Endothelial cell of umbilical vein (primary cell): ENCODE measurements at regions not wholly inside any gene's neighbourhood (a gene's known extent, or its start where the extent isn't known, plus 50 kb on each side); places are given as distances from the start of the nearest gene placed in this dataset.

Source experiments
- BruUV-seq: library from RNA; stranded (reverse); fragments of 400-500 nt; replicated peaks from 2 replicates; lab custom pipeline; 2021; lab: Mats Ljungman, UMichigan
- CTCF ChIA-PET: fragments of 300-600, 350-600 bp; sonication (Branson Sonifier 250); formaldehyde crosslinking; loops from one replicate; lab custom pipeline; 2021; ENCODE audit warnings: antibody characterized with exemption, inconsistent platforms; lab: Charles Lee
- POLR2A ChIA-PET: fragments of 300-600, 350-600 bp; sonication (Branson Sonifier 250); formaldehyde crosslinking; loops from one replicate; lab custom pipeline; 2021; ENCODE audit warnings: antibody characterized with exemption, inconsistent platforms; lab: Charles Lee
- DNase-seq: peaks from one replicate; pipeline ENCODE4 v3.0.0-alpha.2; 2011; ENCODE audit warnings: low read depth, low spot score
- FAIRE-seq: peaks from 2 replicates; lab custom pipeline; 2011; peaks lifted over from hg19 to GRCh38; lab: Jason Lieb, UNC
- H2AFZ ChIP-seq: 2 replicates; pipeline ENCODE4 v1.6.0; 2012; ENCODE audit warnings: low read depth, low read length, control low read depth, inconsistent platforms
- H3K27ac ChIP-seq: 2 replicates; pipeline ENCODE4 v1.5.1; 2011; ENCODE audit warnings: low read depth, mild to moderate bottlenecking, control low read depth, low read length, moderate library complexity; ENCODE audit not compliant: insufficient read depth
- H3K27me3 ChIP-seq, 2 experiments: 2 replicates each; pipeline versions ENCODE4 v1.6.0 to v1.6.1; 2011; ENCODE audit warnings: low read length in 2 of 2, mixed read lengths in 1 of 2; ENCODE audit not compliant: control insufficient read depth in 2 of 2, insufficient read depth in 2 of 2
- H3K36me3 ChIP-seq, 2 experiments: 2 replicates in 1 of 2; 3 replicates in 1 of 2; pipeline ENCODE4 v1.5.1; 2011; ENCODE audit warnings: low read length in 2 of 2, mild to moderate bottlenecking in 1 of 2, moderate library complexity in 1 of 2; ENCODE audit not compliant: control insufficient read depth in 2 of 2, insufficient read depth in 2 of 2; ENCODE audit errors: extremely low read depth in 1 of 2
- H3K4me1 ChIP-seq: 3 replicates; pipeline ENCODE4 v1.5.1; 2011; ENCODE audit warnings: mild to moderate bottlenecking, low read length; ENCODE audit not compliant: control insufficient read depth, insufficient read depth; ENCODE audit errors: extremely low read depth
- H3K4me2 ChIP-seq: 2 replicates; pipeline ENCODE4 v1.6.1; 2011; ENCODE audit warnings: low read length, control low read depth, mixed read lengths; ENCODE audit not compliant: insufficient read depth
- H3K4me3 ChIP-seq, 3 experiments: fragments of 200-600 bp in 1 of 3; sonication (generic), shearing (Covaris generic) in 1 of 3; replicated peaks in 1 of 3; 2 replicates each; pipeline ENCODE4 v1.5.1; 2011 to 2016; ENCODE audit warnings: control low read depth in 3 of 3, low read length in 3 of 3, mild to moderate bottlenecking in 2 of 3, inconsistent platforms in 1 of 3, low read depth in 1 of 3, moderate library complexity in 1 of 3; ENCODE audit not compliant: insufficient read depth in 1 of 3
- H3K79me2 ChIP-seq: 2 replicates; pipeline ENCODE4 v1.6.0; 2012; ENCODE audit warnings: low read length, inconsistent platforms; ENCODE audit not compliant: control insufficient read depth, insufficient read depth
- H3K9ac ChIP-seq: replicated peaks from 2 replicates; pipeline ENCODE3; 2011; ENCODE audit warnings: low read length, control low read depth; ENCODE audit not compliant: insufficient read depth; ENCODE audit errors: extremely low read depth
- H3K9me1 ChIP-seq: replicated peaks from 3 replicates; pipeline ENCODE4 v1.6.0; 2011; ENCODE audit warnings: mild to moderate bottlenecking, low read length; ENCODE audit not compliant: control insufficient read depth, insufficient read depth; ENCODE audit errors: extremely low read depth
- H3K9me3 ChIP-seq: replicated peaks from 2 replicates; pipeline ENCODE4 v1.5.1; 2012; ENCODE audit warnings: low read length, inconsistent platforms; ENCODE audit not compliant: control insufficient read depth, insufficient read depth
- H4K20me1 ChIP-seq: replicated peaks from 2 replicates; pipeline ENCODE3; 2011; ENCODE audit warnings: mild to moderate bottlenecking, low read length; ENCODE audit not compliant: control insufficient read depth, insufficient read depth; ENCODE audit errors: extremely low read depth
- EZH2 ChIP-seq: IDR thresholded peaks from 2 replicates; pipeline ENCODE4 v1.6.1; 2012; ENCODE audit warnings: borderline replicate concordance, low read depth, mild to moderate bottlenecking, moderate library complexity, low read length, inconsistent platforms; ENCODE audit not compliant: severe bottlenecking
- FOS ChIP-seq: IDR thresholded peaks from 2 replicates; pipeline ENCODE4 v1.6.1; 2011; ENCODE audit warnings: mild to moderate bottlenecking, low read length, moderate library complexity, borderline replicate concordance; ENCODE audit not compliant: insufficient read depth
- GATA2 ChIP-seq: IDR thresholded peaks from 2 replicates; pipeline ENCODE4 v1.7.0; 2011; ENCODE audit warnings: low read depth, mild to moderate bottlenecking, moderate library complexity, mixed read lengths, low read length; ENCODE audit not compliant: insufficient read length, insufficient read depth
- JUN ChIP-seq: IDR thresholded peaks from 2 replicates; pipeline ENCODE4 v1.6.1; 2011; ENCODE audit warnings: borderline replicate concordance, low read depth; ENCODE audit not compliant: insufficient read length, insufficient read depth
- MYC ChIP-seq: IDR thresholded peaks from one replicate; pipeline ENCODE4 v1.6.1; 2011; ENCODE audit warnings: mild to moderate bottlenecking, low read depth, low read length
- POLR2A ChIP-seq: IDR thresholded peaks from 2 replicates; pipeline ENCODE4 v1.6.1; 2012; ENCODE audit warnings: low read depth, mild to moderate bottlenecking, control low read depth, low read length
- POLR2AphosphoS5 ChIP-seq: IDR thresholded peaks from 2 replicates; pipeline ENCODE4 v1.6.1; 2012; ENCODE audit warnings: low read depth, mild to moderate bottlenecking, control low read depth, low read length, moderate library complexity; ENCODE audit not compliant: insufficient read depth
- dilution Hi-C: fragments of 300-500 bp; cut with MboI; formaldehyde crosslinking; loops from one replicate; pipeline ENCODE4 v1.15.0; 2019; ENCODE audit warnings: low sequenced_read_pairs; ENCODE audit not compliant: extremely low pct_ligation_motif_present
- intact Hi-C: fragments of 100-400 bp; cut with micrococcal nuclease; formaldehyde crosslinking; loops from one replicate; pipeline ENCODE4 v1.10.0; 2022
- TF ChIP-seq, protein P1 (sequence below): IDR thresholded peaks from 2 replicates; pipeline ENCODE4 v1.6.1; 2011; ENCODE audit not compliant: insufficient read depth, insufficient read length
- TF ChIP-seq, protein P2 (sequence below), 2 donors: IDR thresholded peaks; 1 replicate in 1 of 2; 2 replicates in 1 of 2; pipeline ENCODE4 v1.5.1; 2011; ENCODE audit warnings: low read length in 2 of 2, mild to moderate bottlenecking in 2 of 2, moderate library complexity in 2 of 2, control low read depth in 1 of 2, inconsistent platforms in 1 of 2, low read depth in 1 of 2; ENCODE audit not compliant: insufficient read depth in 1 of 2; ENCODE audit errors: extremely low read depth in 1 of 2

DNA sequence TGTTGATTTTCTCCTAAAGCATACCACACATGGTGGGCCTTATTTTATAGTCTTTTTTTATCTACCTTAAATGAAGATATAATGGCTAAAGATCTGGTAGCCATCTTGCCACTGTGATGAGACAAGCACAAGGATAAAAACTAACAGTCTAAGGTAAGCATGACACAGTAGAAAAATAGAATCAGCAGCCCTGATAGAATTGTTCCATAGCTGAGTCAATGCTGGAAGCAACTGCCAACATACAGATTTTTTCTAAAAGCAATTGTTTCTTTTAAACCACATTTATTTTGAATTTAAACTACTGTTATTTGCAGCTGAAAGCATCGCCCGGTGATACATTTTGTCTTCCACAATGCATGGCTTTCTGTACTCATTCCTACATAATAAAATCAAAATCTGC, 1091.5 kb upstream of the CHAC2 start:
- H3K9me3 ChIP-seq, result no peaks in the 10 kb centered on the region
- FAIRE-seq (no peak), DNase-seq (no peak)
- no peaks in the 10 kb centered on the region for H3K27me3 ChIP-seq
- H3K4me2 ChIP-seq, result no peak overlapping the region
- TF ChIP-seq FOS (no peak), POLR2A (no peak), MYC (no peak), GATA2 (no peak), JUN (no peak), POLR2AphosphoS5 (no peak), EZH2 (no peak)
- TF ChIP-seq, protein P1, sequence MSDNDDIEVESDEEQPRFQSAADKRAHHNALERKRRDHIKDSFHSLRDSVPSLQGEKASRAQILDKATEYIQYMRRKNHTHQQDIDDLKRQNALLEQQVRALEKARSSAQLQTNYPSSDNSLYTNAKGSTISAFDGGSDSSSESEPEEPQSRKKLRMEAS, result no peak
- TF ChIP-seq, protein P2, sequence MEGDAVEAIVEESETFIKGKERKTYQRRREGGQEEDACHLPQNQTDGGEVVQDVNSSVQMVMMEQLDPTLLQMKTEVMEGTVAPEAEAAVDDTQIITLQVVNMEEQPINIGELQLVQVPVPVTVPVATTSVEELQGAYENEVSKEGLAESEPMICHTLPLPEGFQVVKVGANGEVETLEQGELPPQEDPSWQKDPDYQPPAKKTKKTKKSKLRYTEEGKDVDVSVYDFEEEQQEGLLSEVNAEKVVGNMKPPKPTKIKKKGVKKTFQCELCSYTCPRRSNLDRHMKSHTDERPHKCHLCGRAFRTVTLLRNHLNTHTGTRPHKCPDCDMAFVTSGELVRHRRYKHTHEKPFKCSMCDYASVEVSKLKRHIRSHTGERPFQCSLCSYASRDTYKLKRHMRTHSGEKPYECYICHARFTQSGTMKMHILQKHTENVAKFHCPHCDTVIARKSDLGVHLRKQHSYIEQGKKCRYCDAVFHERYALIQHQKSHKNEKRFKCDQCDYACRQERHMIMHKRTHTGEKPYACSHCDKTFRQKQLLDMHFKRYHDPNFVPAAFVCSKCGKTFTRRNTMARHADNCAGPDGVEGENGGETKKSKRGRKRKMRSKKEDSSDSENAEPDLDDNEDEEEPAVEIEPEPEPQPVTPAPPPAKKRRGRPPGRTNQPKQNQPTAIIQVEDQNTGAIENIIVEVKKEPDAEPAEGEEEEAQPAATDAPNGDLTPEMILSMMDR (IDR thresholded peaks at IDR 0.05; ENCODE audit: extremely low read depth in 1 of 2, insufficient read depth in 1 of 2, low read depth in 1 of 2, low read length in 2 of 2), result no peak
- no peaks in the 10 kb centered on the region for H3K36me3 ChIP-seq
- H3K4me1 ChIP-seq, result no peaks in the 10 kb centered on the region
- dilution Hi-C loops (no loop called here), intact Hi-C loops (no loop called here)
- BruUV-seq, result no TSS peak
- H3K9me1 ChIP-seq, result no peaks in the 10 kb centered on the region
- no peaks in the 10 kb centered on the region for H3K79me2 ChIP-seq
- POLR2A ChIA-PET, result no interaction called here
- H3K27ac ChIP-seq, result no peak overlapping the region
- no peak overlapping the region for H3K4me3 ChIP-seq
- no peak overlapping the region for H3K9ac ChIP-seq
- no peak overlapping the region for H2AFZ ChIP-seq
- CTCF ChIA-PET, result no interaction called here
- no peaks in the 10 kb centered on the region for H4K20me1 ChIP-seq
